Mesendoderm (in vitro differentiated cells): ENCODE measurements at regions not wholly inside any gene's neighbourhood (a gene's known extent, or its start where the extent isn't known, plus 50 kb on each side); places are given as distances from the start of the nearest gene placed in this dataset.

ENCODE experiments used
- DNase-seq: peaks from one replicate; pipeline ENCODE4 v3.0.0; 2013
- H2AK5ac ChIP-seq: 2 replicates; pipeline ENCODE4 v1.6.1; 2013; ENCODE audit warnings: low read length, inconsistent platforms
- H2BK120ac ChIP-seq: 2 replicates; pipeline ENCODE4 v1.6.1; 2013; ENCODE audit warnings: low read depth, mild to moderate bottlenecking, low read length, moderate library complexity, mixed read lengths
- H2BK15ac ChIP-seq: replicated peaks from 2 replicates; pipeline ENCODE4 v1.6.1; 2013; ENCODE audit warnings: low read depth, mild to moderate bottlenecking, moderate library complexity
- H2BK5ac ChIP-seq: 2 replicates; pipeline ENCODE4 v1.6.1; 2013; ENCODE audit warnings: low read length, inconsistent platforms
- H3K18ac ChIP-seq: 2 replicates; pipeline ENCODE4 v1.6.1; 2013; ENCODE audit warnings: mild to moderate bottlenecking, low read length, mixed read lengths
- H3K23ac ChIP-seq: one replicate; pipeline ENCODE4 v1.6.1; 2013; ENCODE audit warnings: low read length
- H3K27ac ChIP-seq: 2 replicates; pipeline ENCODE4 v1.5.1; 2013; ENCODE audit warnings: low read depth, mild to moderate bottlenecking, inconsistent platforms, low read length, moderate library complexity
- H3K27me3 ChIP-seq: 2 replicates; pipeline ENCODE4 v1.6.1; 2013; ENCODE audit warnings: low read length, control low read depth, mild to moderate bottlenecking, inconsistent platforms; ENCODE audit not compliant: insufficient read depth, poor library complexity
- H3K36me3 ChIP-seq: 2 replicates; pipeline ENCODE4 v1.6.1; 2013; ENCODE audit warnings: low read length, inconsistent platforms; ENCODE audit not compliant: control insufficient read depth, insufficient read depth
- H3K4ac ChIP-seq: one replicate; pipeline ENCODE4 v1.6.1; 2013; ENCODE audit warnings: low read depth, mild to moderate bottlenecking, low read length, moderate library complexity
- H3K4me1 ChIP-seq: 2 replicates; pipeline ENCODE4 v1.6.1; 2013; ENCODE audit warnings: low read depth, low read length, inconsistent platforms; ENCODE audit not compliant: control insufficient read depth
- H3K4me2 ChIP-seq: 2 replicates; pipeline ENCODE4 v1.6.1; 2013; ENCODE audit warnings: low read length
- H3K4me3 ChIP-seq: 2 replicates; pipeline ENCODE4 v1.5.1; 2013; ENCODE audit warnings: mild to moderate bottlenecking, low read length
- H3K56ac ChIP-seq: one replicate; pipeline ENCODE4 v1.6.1; 2013; ENCODE audit warnings: low read length
- H3K79me1 ChIP-seq: 2 replicates; pipeline ENCODE4 v1.6.1; 2013; ENCODE audit warnings: low read length, inconsistent platforms
- H3K79me2 ChIP-seq: 2 replicates; pipeline ENCODE4 v1.6.1; 2013; ENCODE audit warnings: mild to moderate bottlenecking, low read length; ENCODE audit not compliant: control insufficient read depth, insufficient read depth
- H3K9ac ChIP-seq: 2 replicates; pipeline ENCODE4 v1.6.1; 2013; ENCODE audit warnings: low read length, inconsistent platforms
- H4K5ac ChIP-seq: one replicate; pipeline ENCODE4 v1.6.1; 2013; ENCODE audit warnings: low read length
- H4K8ac ChIP-seq: one replicate; pipeline ENCODE4 v1.6.1; 2013; ENCODE audit warnings: low read depth, mild to moderate bottlenecking, control low read depth, low read length, moderate library complexity
- WGBS: extraction: QIAGEN DNeasy Blood & Tissue Kit; methylation state at CpG from one replicate; pipeline ENCODE4 v1.1.7; 2013; ENCODE audit warnings: low lambda C conversion rate, missing lambda C conversion rate; ENCODE audit not compliant: insufficient coverage; ENCODE audit errors: extremely low coverage; 5-methylcytosine and 5-hydroxymethylcytosine counted together

- Histone ChIP-seq H3K9ac (no peak overlapping the region), H3K18ac (no peak overlapping the region), H3K27ac (no peak overlapping the region), H3K4me2 (no peak overlapping the region), H2AK5ac (no peak overlapping the region), H3K56ac (no peak overlapping the region), H2BK15ac (no peak overlapping the region), H4K5ac (no peak overlapping the region), H3K4me3 (no peak overlapping the region), H3K23ac (no peak overlapping the region), H2BK120ac (no peak overlapping the region), H2BK5ac (no peak overlapping the region), H3K4ac (no peak overlapping the region), H3K27me3 (no peaks in the 10 kb centered on the region), H4K8ac (no peak overlapping the region), H3K79me1 (no peaks in the 10 kb centered on the region), H3K36me3 (no peaks in the 10 kb centered on the region), H3K79me2 (no peaks in the 10 kb centered on the region), H3K4me1 (no peaks in the 10 kb centered on the region)
- DNase-seq: no peak
- no CpG with 5 or more reads among the region's 2 CpGs for WGBS
Observed at GRCh38 chr5:98307811-98308210, 465.7 kb upstream of the RGMB start.

DNA sequence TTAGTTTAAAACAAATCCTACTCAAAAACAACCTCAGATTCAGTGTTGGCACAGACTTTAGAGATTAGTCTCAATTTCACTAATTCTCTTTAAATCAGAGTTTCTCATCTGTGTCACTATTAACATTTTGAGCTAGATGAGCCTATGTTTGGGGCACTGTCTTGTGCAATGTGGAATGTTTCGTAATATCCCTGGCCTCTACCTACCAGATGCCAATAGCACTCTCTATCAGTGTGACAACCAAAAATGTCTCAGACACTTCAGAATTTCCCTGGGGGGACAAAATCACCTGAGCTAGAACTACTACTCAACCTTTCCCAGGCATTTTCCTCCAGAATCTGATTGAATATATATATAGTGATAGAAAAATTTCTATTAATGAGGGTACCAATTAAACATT lies 465.2 kb upstream of the RGMB start:
- Histone ChIP-seq H3K79me1 (no peaks in the 10 kb centered on the region), H2BK120ac (no peak overlapping the region), H3K4me2 (no peak overlapping the region), H3K9ac (no peak overlapping the region), H2BK5ac (no peak overlapping the region), H4K8ac (no peak overlapping the region), H3K27ac (no peak overlapping the region), H3K18ac (no peak overlapping the region), H3K4me1 (no peaks in the 10 kb centered on the region), H2AK5ac (no peak overlapping the region), H2BK15ac (no peak overlapping the region), H4K5ac (no peak overlapping the region), H3K27me3 (no peaks in the 10 kb centered on the region), H3K4ac (no peak overlapping the region), H3K79me2 (no peaks in the 10 kb centered on the region), H3K23ac (no peak overlapping the region), H3K4me3 (no peak overlapping the region), H3K36me3 (no peaks in the 10 kb centered on the region), H3K56ac (no peak overlapping the region)
- WGBS: no CpG with 5 or more reads among the region's 1 CpG
- DNase-seq: no peak

DNA sequence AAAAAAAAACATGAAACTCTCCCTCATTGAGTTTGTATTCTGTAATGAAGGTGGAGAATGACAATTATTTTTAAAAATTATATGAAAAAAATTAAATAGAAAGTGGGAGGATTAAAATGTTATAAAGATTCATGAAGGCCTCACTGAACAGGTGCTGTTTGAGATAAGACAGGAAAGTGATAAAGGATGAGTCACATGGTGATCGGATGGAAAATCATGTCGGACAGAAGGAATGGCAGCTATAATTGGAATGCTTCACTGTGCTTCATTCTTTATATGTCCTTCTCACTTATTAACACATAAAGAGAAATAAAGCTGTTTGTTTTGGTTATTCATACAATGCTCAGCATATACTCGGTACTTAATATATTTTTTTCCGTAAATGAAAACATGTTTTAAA lies 464.5 kb upstream of the RGMB start:
- H3K4me3 ChIP-seq: no peak overlapping the region
- no CpG with 5 or more reads among the region's 4 CpGs for WGBS

GRCh38 chr5:98309785-98310598 lies 463.5 kb upstream of the RGMB start:
- no peak overlapping the region for H2BK15ac ChIP-seq
- no peak overlapping the region for H3K56ac ChIP-seq
- H3K4me1 ChIP-seq: no peaks in the 10 kb centered on the region
- no peak overlapping the region for H2AK5ac ChIP-seq
- H3K4ac ChIP-seq: no peak overlapping the region
- no peak overlapping the region for H4K8ac ChIP-seq
- no peaks in the 10 kb centered on the region for H3K79me1 ChIP-seq
- DNase-seq: peak; percentile 90
- H4K5ac ChIP-seq: no peak overlapping the region
- no peak overlapping the region for H2BK5ac ChIP-seq
- no peak overlapping the region for H3K4me2 ChIP-seq
- no peaks in the 10 kb centered on the region for H3K27me3 ChIP-seq
- no peak overlapping the region for H2BK120ac ChIP-seq
- H3K4me3 ChIP-seq: no peak overlapping the region
- no peak overlapping the region for H3K23ac ChIP-seq
- no peak overlapping the region for H3K18ac ChIP-seq
- H3K9ac ChIP-seq: no peak overlapping the region
- no CpG with 5 or more reads among the region's 7 CpGs for WGBS
- H3K79me2 ChIP-seq: no peaks in the 10 kb centered on the region
- no peak overlapping the region for H3K27ac ChIP-seq
- no peaks in the 10 kb centered on the region for H3K36me3 ChIP-seq

More for the DNA sequence above, 464.5 kb upstream of the RGMB start:
- H3K4me1 ChIP-seq: no peaks in the 10 kb centered on the region
- no peak overlapping the region for H3K56ac ChIP-seq
- no peaks in the 10 kb centered on the region for H3K79me2 ChIP-seq
- no peak for DNase-seq
- no peaks in the 10 kb centered on the region for H3K79me1 ChIP-seq
- H3K27me3 ChIP-seq: no peaks in the 10 kb centered on the region
- no peak overlapping the region for H3K9ac ChIP-seq
- H3K23ac ChIP-seq: no peak overlapping the region
- H3K36me3 ChIP-seq: no peaks in the 10 kb centered on the region
- no peak overlapping the region for H2BK15ac ChIP-seq
- no peak overlapping the region for H4K8ac ChIP-seq
- H2BK120ac ChIP-seq: no peak overlapping the region
- H2BK5ac ChIP-seq: no peak overlapping the region
- no peak overlapping the region for H3K27ac ChIP-seq
- no peak overlapping the region for H3K18ac ChIP-seq
- H4K5ac ChIP-seq: no peak overlapping the region
- H2AK5ac ChIP-seq: no peak overlapping the region
- no peak overlapping the region for H3K4me2 ChIP-seq
- no peak overlapping the region for H3K4ac ChIP-seq

- Histone ChIP-seq H3K56ac (no peak overlapping the region), H2BK15ac (no peak overlapping the region), H3K9ac (no peak overlapping the region), H3K18ac (no peak overlapping the region), H4K8ac (no peak overlapping the region), H2AK5ac (no peak overlapping the region), H2BK120ac (no peak overlapping the region), H3K36me3 (no peaks in the 10 kb centered on the region), H4K5ac (no peak overlapping the region), H3K4me3 (no peak overlapping the region), H3K27me3 (no peaks in the 10 kb centered on the region), H3K4me1 (no peaks in the 10 kb centered on the region), H3K79me2 (no peaks in the 10 kb centered on the region), H3K23ac (no peak overlapping the region), H2BK5ac (no peak overlapping the region), H3K79me1 (no peaks in the 10 kb centered on the region), H3K4me2 (no peak overlapping the region), H3K27ac (no peak overlapping the region), H3K4ac (no peak overlapping the region)
- no peak for DNase-seq
Observed at GRCh38 chr5:98314292-98314691, 459.2 kb upstream of the RGMB start.

DNA sequence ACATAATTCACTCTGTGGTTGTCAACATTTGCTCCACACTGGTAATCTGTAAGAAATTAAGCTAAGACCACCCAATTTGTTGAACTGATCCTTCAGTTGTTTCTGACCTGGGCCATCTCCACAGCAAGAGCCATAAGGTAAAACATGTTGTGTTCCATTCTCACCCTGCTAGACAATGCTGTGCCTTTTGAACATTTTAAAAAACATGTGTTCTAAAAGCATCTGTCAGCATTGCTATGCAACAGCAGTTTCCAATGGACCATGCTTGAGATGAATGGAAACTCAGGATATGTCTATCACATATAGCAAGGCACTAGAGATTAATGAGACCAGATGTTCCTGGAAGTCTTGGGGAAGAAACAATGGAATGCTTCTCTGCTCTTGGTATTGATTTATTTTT lies 455.1 kb upstream of the RGMB start:
- H3K27me3 ChIP-seq: no peaks in the 10 kb centered on the region
- H3K18ac ChIP-seq: no peak overlapping the region
- H3K23ac ChIP-seq: no peak overlapping the region
- no peak overlapping the region for H3K56ac ChIP-seq
- no peak overlapping the region for H3K9ac ChIP-seq
- no peak overlapping the region for H4K5ac ChIP-seq
- no peak overlapping the region for H4K8ac ChIP-seq
- no peak overlapping the region for H3K4me3 ChIP-seq
- DNase-seq: no peak
- no peak overlapping the region for H3K27ac ChIP-seq
- no peak overlapping the region for H2AK5ac ChIP-seq
- H3K36me3 ChIP-seq: no peaks in the 10 kb centered on the region
- no peaks in the 10 kb centered on the region for H3K79me1 ChIP-seq
- no peak overlapping the region for H2BK5ac ChIP-seq
- H3K4me2 ChIP-seq: no peak overlapping the region
- H3K79me2 ChIP-seq: no peaks in the 10 kb centered on the region
- no peak overlapping the region for H3K4ac ChIP-seq
- H2BK15ac ChIP-seq: no peak overlapping the region
- H2BK120ac ChIP-seq: no peak overlapping the region
- no peaks in the 10 kb centered on the region for H3K4me1 ChIP-seq
